ENCODE measurements at regions not wholly inside any gene's neighbourhood (a gene's known extent, or its start where the extent isn't known, plus 50 kb on each side); places are given as distances from the start of the nearest gene placed in this dataset.

- TF ChIP-seq CTCF (IDR thresholded peaks at IDR 0.05; ENCODE audit: extremely low read depth in 1 of 2, insufficient read depth in 1 of 2, low read depth in 1 of 2, low read length in 2 of 2), result no peak
- TF ChIP-seq MYC (IDR thresholded peaks at IDR 0.05; ENCODE audit: low read depth, low read length), result no peak
- no peak for TF ChIP-seq EZH2 (IDR thresholded peaks at IDR 0.05; ENCODE audit: borderline replicate concordance, low read depth, low read length, severe bottlenecking)
- no peak for TF ChIP-seq POLR2A (IDR thresholded peaks at IDR 0.05; ENCODE audit: low read depth, low read length)
Measured at GRCh38 chr2:195148004-195148403, 509.0 kb upstream of the SLC39A10 start.

Data from endothelial cell of umbilical vein (primary cell).